ENCODE measurements at regions not wholly inside any gene's neighbourhood (a gene's known extent, or its start where the extent isn't known, plus 50 kb on each side); places are given as distances from the start of the nearest gene placed in this dataset.

DNA sequence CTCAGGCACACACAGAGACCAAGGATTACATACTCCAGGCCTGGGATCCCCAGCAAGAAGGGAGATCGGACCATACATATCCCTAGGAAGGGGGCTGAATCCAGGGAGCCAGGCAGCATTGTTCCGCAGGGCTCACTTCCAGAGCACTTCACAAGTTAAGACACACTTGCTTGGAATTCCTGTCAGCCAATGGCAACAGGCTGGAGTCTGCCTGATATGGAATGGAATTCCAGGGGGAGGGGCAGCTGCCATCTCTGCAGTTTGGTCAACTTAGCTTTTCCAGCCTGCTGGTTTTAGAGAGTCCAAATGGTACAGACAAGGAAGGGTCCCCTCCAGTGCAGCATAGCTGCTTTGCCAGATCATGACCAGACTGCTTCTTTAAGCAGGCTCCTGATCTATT lies 290.0 kb upstream of the GLI3 start:
- TF ChIP-seq, protein P1, sequence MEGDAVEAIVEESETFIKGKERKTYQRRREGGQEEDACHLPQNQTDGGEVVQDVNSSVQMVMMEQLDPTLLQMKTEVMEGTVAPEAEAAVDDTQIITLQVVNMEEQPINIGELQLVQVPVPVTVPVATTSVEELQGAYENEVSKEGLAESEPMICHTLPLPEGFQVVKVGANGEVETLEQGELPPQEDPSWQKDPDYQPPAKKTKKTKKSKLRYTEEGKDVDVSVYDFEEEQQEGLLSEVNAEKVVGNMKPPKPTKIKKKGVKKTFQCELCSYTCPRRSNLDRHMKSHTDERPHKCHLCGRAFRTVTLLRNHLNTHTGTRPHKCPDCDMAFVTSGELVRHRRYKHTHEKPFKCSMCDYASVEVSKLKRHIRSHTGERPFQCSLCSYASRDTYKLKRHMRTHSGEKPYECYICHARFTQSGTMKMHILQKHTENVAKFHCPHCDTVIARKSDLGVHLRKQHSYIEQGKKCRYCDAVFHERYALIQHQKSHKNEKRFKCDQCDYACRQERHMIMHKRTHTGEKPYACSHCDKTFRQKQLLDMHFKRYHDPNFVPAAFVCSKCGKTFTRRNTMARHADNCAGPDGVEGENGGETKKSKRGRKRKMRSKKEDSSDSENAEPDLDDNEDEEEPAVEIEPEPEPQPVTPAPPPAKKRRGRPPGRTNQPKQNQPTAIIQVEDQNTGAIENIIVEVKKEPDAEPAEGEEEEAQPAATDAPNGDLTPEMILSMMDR (IDR thresholded peaks at IDR 0.05), result no peak
- no peak for TF ChIP-seq EP300 (IDR thresholded peaks at IDR 0.05; ENCODE audit: low read depth)
- no peak for TF ChIP-seq POLR2AphosphoS5 (IDR thresholded peaks at IDR 0.05)
- no peak for TF ChIP-seq POLR2A (IDR thresholded peaks at IDR 0.05)

All from transverse colon (tissue), 4 donors.